Neural cell (in vitro differentiated cells): ENCODE measurements at regions not wholly inside any gene's neighbourhood (a gene's known extent, or its start where the extent isn't known, plus 50 kb on each side); places are given as distances from the start of the nearest gene placed in this dataset.

ENCODE experiments used
- H2AFZ ChIP-seq: fragments of 200-600, 300-800 bp; sonication (generic), shearing (Covaris generic); 2 replicates; pipeline ENCODE4 v1.6.0; 2014; ENCODE audit warnings: low read depth, mild to moderate bottlenecking, antibody characterized with exemption, low read length, moderate library complexity
- H3F3A ChIP-seq: fragments of 200-600 bp; shearing (Covaris generic); 2 replicates; pipeline ENCODE4 v1.6.1; 2016; ENCODE audit warnings: mild to moderate bottlenecking, moderate library complexity, mixed read lengths, antibody characterized with exemption, low read length; ENCODE audit not compliant: insufficient read depth, poor library complexity, severe bottlenecking
- H3K27ac ChIP-seq: fragments of 200-600, 300-800 bp; sonication (generic), shearing (Covaris generic); 2 replicates; pipeline ENCODE4 v1.5.1; 2014; ENCODE audit warnings: mild to moderate bottlenecking, low read length, moderate library complexity
- H3K27me3 ChIP-seq: fragments of 300-800, 200-600 bp; sonication (generic), shearing (Covaris generic); 2 replicates; pipeline ENCODE4 v1.6.0; 2014; ENCODE audit warnings: mild to moderate bottlenecking, low read depth, low read length, moderate library complexity; ENCODE audit not compliant: insufficient read depth
- H3K36me3 ChIP-seq: fragments of 300-800, 200-600 bp; sonication (generic), shearing (Covaris generic); 2 replicates; pipeline ENCODE4 v1.5.1; 2014; ENCODE audit warnings: mild to moderate bottlenecking, antibody characterized with exemption, low read length, moderate library complexity; ENCODE audit not compliant: insufficient read depth
- H3K4me2 ChIP-seq: fragments of 300-800, 200-600 bp; sonication (generic), shearing (Covaris generic); 2 replicates; pipeline ENCODE4 v1.6.0; 2014; ENCODE audit warnings: mild to moderate bottlenecking, low read length
- H3K4me3 ChIP-seq: fragments of 300-800, 200-600 bp; sonication (generic), shearing (Covaris generic); 2 replicates; pipeline ENCODE4 v1.5.1; 2014; ENCODE audit warnings: mild to moderate bottlenecking, low read length, moderate library complexity
- H3K79me2 ChIP-seq: fragments of 200-600 bp; shearing (Covaris generic); replicated peaks from 2 replicates; pipeline ENCODE4 v1.6.0; 2014; ENCODE audit warnings: mild to moderate bottlenecking, low read length, moderate library complexity; ENCODE audit not compliant: insufficient read depth
- H3K9ac ChIP-seq: fragments of 300-800, 200-600 bp; sonication (generic), shearing (Covaris generic); 2 replicates; pipeline ENCODE4 v1.6.1; 2016; ENCODE audit warnings: mild to moderate bottlenecking, low read length, mixed read lengths
- H3K9me2 ChIP-seq: fragments of 200-600 bp; shearing (Covaris generic); 2 replicates; pipeline ENCODE4 v1.6.1; 2016; ENCODE audit warnings: mild to moderate bottlenecking, low read length, mixed read lengths; ENCODE audit not compliant: insufficient read depth
- H3K9me3 ChIP-seq: fragments of 200-600, 300-800 bp; sonication (generic), shearing (Covaris generic); 2 replicates; pipeline ENCODE4 v1.6.1; 2016; ENCODE audit warnings: mild to moderate bottlenecking, mixed run types, low read length, moderate library complexity, mixed read lengths
- H4K20me1 ChIP-seq: fragments of 200-600 bp; shearing (Covaris generic); 2 replicates; pipeline ENCODE4 v1.6.1; 2016; ENCODE audit warnings: mild to moderate bottlenecking, mixed run types; ENCODE audit not compliant: insufficient read depth
- CTCF ChIP-seq: fragments of 450-650 bp; IDR thresholded peaks from 2 replicates; pipeline ENCODE4 v1.5.1; 2014; ENCODE audit warnings: antibody characterized with exemption, mild to moderate bottlenecking, moderate library complexity; ENCODE audit not compliant: poor library complexity, severe bottlenecking
- EP300 ChIP-seq: fragments of 450-650 bp; conservative IDR thresholded peaks from 2 replicates; pipeline ENCODE4 v1.6.1; 2014; ENCODE audit warnings: antibody characterized with exemption, mild to moderate bottlenecking, moderate library complexity; ENCODE audit not compliant: poor library complexity, severe bottlenecking
- EZH2 ChIP-seq: fragments of 200-600, 300-800 bp; shearing (Covaris generic), sonication (generic); IDR thresholded peaks from 2 replicates; pipeline ENCODE4 v1.6.1; 2014; ENCODE audit warnings: antibody characterized with exemption, low read length, borderline replicate concordance, mild to moderate bottlenecking; ENCODE audit not compliant: insufficient read depth, poor library complexity, severe bottlenecking
- MXI1 ChIP-seq: fragments of 450-650 bp; conservative IDR thresholded peaks from 2 replicates; pipeline ENCODE4 v1.6.1; 2014; ENCODE audit warnings: antibody characterized with exemption, mild to moderate bottlenecking; ENCODE audit not compliant: poor library complexity, severe bottlenecking
- POLR2AphosphoS5 ChIP-seq: IDR thresholded peaks from 2 replicates; pipeline ENCODE4 v1.6.1; 2012
- RAD21 ChIP-seq: fragments of 450-650 bp; conservative IDR thresholded peaks from 2 replicates; pipeline ENCODE4 v1.6.1; 2014; ENCODE audit warnings: antibody characterized with exemption, mild to moderate bottlenecking, moderate library complexity
- REST ChIP-seq: IDR thresholded peaks from 2 replicates; pipeline ENCODE4 v1.6.1; 2012; ENCODE audit warnings: borderline replicate concordance
- SMC3 ChIP-seq: fragments of 450-650 bp; conservative IDR thresholded peaks from 2 replicates; pipeline ENCODE4 v1.6.1; 2014; ENCODE audit warnings: antibody characterized with exemption, mild to moderate bottlenecking, moderate library complexity; ENCODE audit not compliant: poor library complexity
- TAF1 ChIP-seq: IDR thresholded peaks from 2 replicates; pipeline ENCODE4 v1.6.1; 2012; ENCODE audit warnings: low read depth

- Histone ChIP-seq H3K9me2 (no peaks in the 10 kb centered on the region), H3K27ac (no peak overlapping the region), H3K4me2 (no peak overlapping the region), H2AFZ (no peak overlapping the region), H3K9ac (no peak overlapping the region), H3F3A (no peaks in the 10 kb centered on the region), H3K27me3 (no peaks in the 10 kb centered on the region), H3K4me3 (no peak overlapping the region), H4K20me1 (no peaks in the 10 kb centered on the region), H3K79me2 (no peaks in the 10 kb centered on the region), H3K36me3 (no peaks in the 10 kb centered on the region), H3K9me3 (no peaks in the 10 kb centered on the region)
- TF ChIP-seq EP300 (no peak), CTCF (no peak), REST (no peak), RAD21 (no peak), SMC3 (no peak), TAF1 (no peak), MXI1 (no peak), POLR2AphosphoS5 (no peak)
Observed at GRCh38 chr2:52495816-52496215, 1271.8 kb upstream of the CHAC2 start.

GRCh38 chr2:52477166-52477565, 1290.4 kb upstream of the CHAC2 start:
- H3K9me3 ChIP-seq, result no peaks in the 10 kb centered on the region
- H3K9me2 ChIP-seq, result no peaks in the 10 kb centered on the region
- H3K27ac ChIP-seq, result no peak overlapping the region
- H3K27me3 ChIP-seq, result no peaks in the 10 kb centered on the region
- no peak overlapping the region for H3K4me3 ChIP-seq
- no peak overlapping the region for H2AFZ ChIP-seq
- H4K20me1 ChIP-seq, result no peaks in the 10 kb centered on the region
- no peak overlapping the region for H3K4me2 ChIP-seq
- TF ChIP-seq REST (no peak), MXI1 (no peak), RAD21 (no peak), EZH2 (no peak)
- no peaks in the 10 kb centered on the region for H3K79me2 ChIP-seq
- no peaks in the 10 kb centered on the region for H3K36me3 ChIP-seq
- H3F3A ChIP-seq, result no peaks in the 10 kb centered on the region
- no peak overlapping the region for H3K9ac ChIP-seq
